ENCODE measurements at regions not wholly inside any gene's neighbourhood (a gene's known extent, or its start where the extent isn't known, plus 50 kb on each side); places are given as distances from the start of the nearest gene placed in this dataset.
"Not testable (repeated sequence)": the region's sequence is repeated elsewhere in the genome, so short reads cannot be mapped to it uniquely, and the experiment has no call there.

DNA sequence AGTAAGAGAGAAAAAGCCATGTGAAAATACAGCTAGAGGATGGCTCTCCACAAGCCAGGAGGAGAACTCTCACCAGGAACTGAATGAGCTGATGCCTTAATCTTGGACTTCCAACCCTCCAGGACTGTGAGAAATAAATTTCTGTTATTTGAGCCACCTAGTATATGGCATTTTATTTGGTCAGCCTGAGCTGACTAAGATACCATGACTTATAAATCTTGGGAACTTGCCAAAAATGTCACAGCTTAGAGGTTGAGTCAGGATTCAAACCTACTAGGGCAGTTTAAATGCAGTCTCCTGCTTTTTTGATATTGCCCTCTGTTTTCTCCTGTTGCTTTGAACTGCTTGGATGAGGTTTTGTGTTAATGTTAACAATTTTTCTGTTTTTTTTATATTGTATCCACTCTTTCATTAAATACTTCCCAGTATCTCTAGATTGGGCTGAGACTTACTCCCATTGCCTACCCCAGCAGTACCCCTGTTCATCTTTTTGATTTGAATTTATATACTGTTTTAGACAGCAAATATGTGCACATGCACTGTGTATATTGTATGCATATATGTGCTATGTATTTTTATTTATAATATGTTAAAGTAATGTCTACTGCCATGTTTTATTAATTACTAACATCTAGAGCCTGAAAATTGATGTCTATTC is 1223.2 kb downstream of the OTOL1 start:
- H3K36me3 ChIP-seq (ENCODE audit: insufficient read depth, low read depth, low read length): no peaks in the 10 kb centered on the region
- peaks cover 36% of the 10 kb centered on the region for H3K4me1 ChIP-seq (ENCODE audit: insufficient read depth, low read length)
- H3K27ac ChIP-seq (ENCODE audit: low read length): no peak overlapping the region
- H3K27me3 ChIP-seq (ENCODE audit: insufficient read depth, low read length): no peaks in the 10 kb centered on the region
- no peaks in the 10 kb centered on the region for H3K9me3 ChIP-seq (ENCODE audit: insufficient read depth, low read depth, low read length)
- H3K4me3 ChIP-seq (ENCODE audit: low read length): no peak overlapping the region
- 0 out of 2 replicates have a peak overlapping the region, but pooled peaks have one; percentile 15 for H3K9ac ChIP-seq (ENCODE audit: low read depth, low read length)

GRCh38 chr3:162721736-162722135 is 1225.1 kb downstream of the OTOL1 start:
- H3K4me1 ChIP-seq (ENCODE audit: insufficient read depth, low read length): peaks cover 36% of the 10 kb centered on the region
- H3K4me3 ChIP-seq (ENCODE audit: low read length): peak overlapping the region; percentile 11; the same call in 1 of the 2 replicates
- H3K9ac ChIP-seq (ENCODE audit: low read depth, low read length): peak overlapping the region; percentile 18; the same call in 1 of the 2 replicates
- no peaks in the 10 kb centered on the region for H3K27me3 ChIP-seq (ENCODE audit: insufficient read depth, low read length)
- H3K27ac ChIP-seq (ENCODE audit: low read length): no peak overlapping the region
- H3K36me3 ChIP-seq (ENCODE audit: insufficient read depth, low read depth, low read length): no peaks in the 10 kb centered on the region
- H3K9me3 ChIP-seq (ENCODE audit: insufficient read depth, low read depth, low read length): no peaks in the 10 kb centered on the region

DNA sequence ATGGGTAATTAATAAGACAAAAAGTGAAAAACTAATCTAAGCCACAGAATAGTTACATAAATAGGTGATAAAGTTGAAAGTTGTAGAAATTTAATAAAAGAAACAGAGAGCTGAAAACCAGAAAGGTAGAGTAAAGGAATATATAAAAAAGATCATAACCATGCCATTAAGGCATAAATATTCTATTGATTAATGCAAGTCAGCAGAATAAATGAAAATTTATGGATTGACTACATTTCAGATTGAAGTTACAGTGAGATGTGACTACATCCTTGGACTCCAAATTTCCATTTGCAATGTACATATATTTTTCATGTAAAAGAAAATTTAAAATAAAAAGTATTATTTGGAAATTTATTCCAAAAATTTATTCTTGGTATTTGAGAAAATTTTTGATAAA is 1225.7 kb downstream of the OTOL1 start:
- H3K27me3 ChIP-seq (ENCODE audit: insufficient read depth, low read length): no peaks in the 10 kb centered on the region
- peak overlapping the region; percentile 12; the same call in 1 of the 2 replicates for H3K9ac ChIP-seq (ENCODE audit: low read depth, low read length)
- no peaks in the 10 kb centered on the region for H3K9me3 ChIP-seq (ENCODE audit: insufficient read depth, low read depth, low read length)
- H3K27ac ChIP-seq (ENCODE audit: low read length): no peak overlapping the region
- no peak overlapping the region; the same call in 1 of the 2 replicates for H3K4me3 ChIP-seq (ENCODE audit: low read length)
- no peaks in the 10 kb centered on the region for H3K36me3 ChIP-seq (ENCODE audit: insufficient read depth, low read depth, low read length)
- H3K4me1 ChIP-seq (ENCODE audit: insufficient read depth, low read length): peaks cover 36% of the 10 kb centered on the region

DNA sequence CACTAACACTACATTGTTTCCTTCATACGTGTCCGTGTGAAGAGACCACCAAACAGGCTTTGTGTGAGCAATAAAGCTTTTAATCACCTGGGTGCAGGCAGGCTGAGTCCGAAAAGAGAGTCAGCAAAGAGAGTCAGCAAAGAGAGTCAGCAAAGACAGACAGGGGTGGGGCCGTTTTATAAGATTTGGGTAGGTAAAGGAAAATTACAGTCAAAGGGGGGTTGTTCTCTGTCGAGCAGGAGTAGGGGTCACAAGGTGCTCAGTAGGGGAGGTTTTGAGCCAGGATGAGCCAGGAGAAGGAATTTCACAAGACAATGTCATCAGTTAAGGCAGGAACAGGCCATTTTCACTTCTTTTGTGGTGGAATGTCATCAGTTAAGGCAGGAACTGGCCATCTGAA is 1226.2 kb downstream of the OTOL1 start:
- H3K9me3 ChIP-seq (ENCODE audit: insufficient read depth, low read depth, low read length); H3K27ac ChIP-seq (ENCODE audit: low read length); H3K36me3 ChIP-seq (ENCODE audit: insufficient read depth, low read depth, low read length); H3K9ac ChIP-seq (ENCODE audit: low read depth, low read length); H3K4me3 ChIP-seq (ENCODE audit: low read length); H3K27me3 ChIP-seq (ENCODE audit: insufficient read depth, low read length): not testable (repeated sequence)
- H3K4me1 ChIP-seq (ENCODE audit: insufficient read depth, low read length): peaks cover 36% of the 10 kb centered on the region

DNA sequence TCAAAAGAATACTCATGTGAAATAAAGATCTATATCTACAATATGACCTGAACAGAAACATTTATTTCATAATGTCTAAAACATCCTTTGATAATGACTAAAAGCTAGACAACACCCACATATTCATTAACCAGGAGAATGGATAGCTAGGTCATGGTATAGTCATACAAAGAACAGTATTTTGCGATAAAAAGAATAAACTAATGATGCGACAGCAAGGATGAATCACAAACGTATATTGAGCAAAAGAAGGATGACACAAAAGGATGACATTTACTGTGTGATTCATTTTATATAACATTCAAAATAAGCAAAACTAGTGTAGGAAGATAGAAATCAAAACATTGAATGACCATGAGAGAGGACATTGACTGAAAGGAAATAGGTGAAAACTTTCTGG is 1233.1 kb downstream of the OTOL1 start:
- Histone ChIP-seq H3K27me3 (ENCODE audit: insufficient read depth, low read length) (no peaks in the 10 kb centered on the region), H3K27ac (ENCODE audit: low read length) (no peak overlapping the region), H3K36me3 (ENCODE audit: insufficient read depth, low read depth, low read length) (no peaks in the 10 kb centered on the region), H3K4me3 (ENCODE audit: low read length) (no peak overlapping the region), H3K9me3 (ENCODE audit: insufficient read depth, low read depth, low read length) (no peaks in the 10 kb centered on the region), H3K9ac (ENCODE audit: low read depth, low read length) (no peak overlapping the region), H3K4me1 (ENCODE audit: insufficient read depth, low read length) (no peaks in the 10 kb centered on the region)

- not testable (repeated sequence) for H3K27me3 ChIP-seq (ENCODE audit: insufficient read depth, low read length); H3K4me3 ChIP-seq (ENCODE audit: low read length); H3K4me1 ChIP-seq (ENCODE audit: insufficient read depth, low read length); H3K9me3 ChIP-seq (ENCODE audit: insufficient read depth, low read depth, low read length); H3K36me3 ChIP-seq (ENCODE audit: insufficient read depth, low read depth, low read length); H3K9ac ChIP-seq (ENCODE audit: low read depth, low read length); H3K27ac ChIP-seq (ENCODE audit: low read length)
These were observed 1235.4 kb downstream of the OTOL1 start for GRCh38 chr3:162731961-162732360.

- Histone ChIP-seq H3K27ac (ENCODE audit: low read length) (no peak overlapping the region), H3K4me3 (ENCODE audit: low read length) (no peak overlapping the region), H3K9me3 (ENCODE audit: insufficient read depth, low read depth, low read length) (no peaks in the 10 kb centered on the region), H3K27me3 (ENCODE audit: insufficient read depth, low read length) (no peaks in the 10 kb centered on the region), H3K4me1 (ENCODE audit: insufficient read depth, low read length) (peaks cover 33% of the 10 kb centered on the region), H3K36me3 (ENCODE audit: insufficient read depth, low read depth, low read length) (no peaks in the 10 kb centered on the region), H3K9ac (ENCODE audit: low read depth, low read length) (no peak overlapping the region)
These were observed 1242.2 kb downstream of the OTOL1 start for GRCh38 chr3:162738784-162739183.

- Histone ChIP-seq H3K9ac (ENCODE audit: low read depth, low read length) (peak overlapping the region; percentile 67; the same call in 1 of the 2 replicates), H3K9me3 (ENCODE audit: insufficient read depth, low read depth, low read length) (0 out of 2 replicates have a peak, but pooled peaks cover 3% of the 10 kb centered on the region), H3K4me1 (ENCODE audit: insufficient read depth, low read length) (peaks cover 33% of the 10 kb centered on the region), H3K27me3 (ENCODE audit: insufficient read depth, low read length) (no peaks in the 10 kb centered on the region), H3K27ac (ENCODE audit: low read length) (peak overlapping the region; percentile 79), H3K4me3 (ENCODE audit: low read length) (0 out of 2 replicates have a peak overlapping the region, but pooled peaks have one; percentile 2), H3K36me3 (ENCODE audit: insufficient read depth, low read depth, low read length) (no peaks in the 10 kb centered on the region)
These were observed 1244.5 kb downstream of the OTOL1 start for GRCh38 chr3:162740941-162741596.

DNA sequence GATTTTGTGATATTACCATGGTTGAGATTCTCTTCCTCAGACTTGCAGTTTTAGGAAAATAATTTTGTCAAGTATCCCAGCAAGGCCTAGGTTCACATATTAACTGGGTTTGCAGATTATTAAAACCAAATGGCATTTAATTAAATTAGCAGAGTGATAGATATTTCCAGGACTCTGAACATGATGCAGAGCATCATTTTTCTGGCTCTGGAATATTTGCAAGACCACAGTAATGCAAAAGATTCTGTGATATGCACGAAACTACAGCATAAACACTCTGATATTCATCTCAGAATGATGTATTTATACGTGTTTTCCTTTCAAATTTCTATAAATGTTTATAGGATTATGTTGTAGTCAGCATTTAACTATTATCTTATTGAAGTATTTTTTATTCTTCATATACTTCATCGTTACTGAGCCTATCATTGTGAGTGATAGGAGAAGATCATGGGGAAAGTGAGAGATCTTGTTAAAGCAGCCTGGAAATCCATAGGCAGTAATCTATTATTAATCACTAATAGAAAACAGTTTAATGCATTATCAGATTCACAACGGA is 1245.6 kb downstream of the OTOL1 start:
- H3K27ac ChIP-seq (ENCODE audit: low read length): peak overlapping the region; percentile 79
- H3K4me1 ChIP-seq (ENCODE audit: insufficient read depth, low read length): peaks cover 33% of the 10 kb centered on the region
- H3K9ac ChIP-seq (ENCODE audit: low read depth, low read length): peak overlapping the region; percentile 67; the same call in 1 of the 2 replicates
- H3K36me3 ChIP-seq (ENCODE audit: insufficient read depth, low read depth, low read length): no peaks in the 10 kb centered on the region
- H3K9me3 ChIP-seq (ENCODE audit: insufficient read depth, low read depth, low read length): peaks cover 8% of the 10 kb centered on the region
- no peaks in the 10 kb centered on the region for H3K27me3 ChIP-seq (ENCODE audit: insufficient read depth, low read length)
- no peak overlapping the region for H3K4me3 ChIP-seq (ENCODE audit: low read length)

DNA sequence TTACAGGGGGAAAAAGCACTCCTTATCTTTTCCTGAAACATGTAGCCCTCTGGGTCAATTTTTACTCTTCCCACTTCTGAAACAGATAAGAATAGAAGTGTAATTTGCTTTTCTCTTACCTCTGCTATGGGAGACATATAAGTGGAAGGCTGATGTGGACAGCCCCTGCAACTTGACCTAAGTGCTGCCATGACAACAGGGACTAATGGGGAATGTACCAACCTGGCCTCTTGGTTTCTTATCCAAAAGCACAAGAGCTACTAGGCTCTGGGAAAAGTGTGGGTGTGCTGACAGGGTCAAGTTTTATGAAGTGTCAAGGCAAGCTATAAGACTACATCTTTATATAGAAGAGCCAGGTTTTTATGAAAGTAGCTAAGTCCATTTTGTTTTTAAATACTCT is 1246.5 kb downstream of the OTOL1 start:
- Histone ChIP-seq H3K9ac (ENCODE audit: low read depth, low read length) (no peak overlapping the region), H3K4me1 (ENCODE audit: insufficient read depth, low read length) (peaks cover 28% of the 10 kb centered on the region), H3K27me3 (ENCODE audit: insufficient read depth, low read length) (no peaks in the 10 kb centered on the region), H3K27ac (ENCODE audit: low read length) (no peak overlapping the region), H3K9me3 (ENCODE audit: insufficient read depth, low read depth, low read length) (peaks cover 12% of the 10 kb centered on the region), H3K36me3 (ENCODE audit: insufficient read depth, low read depth, low read length) (no peaks in the 10 kb centered on the region), H3K4me3 (ENCODE audit: low read length) (no peak overlapping the region)

DNA sequence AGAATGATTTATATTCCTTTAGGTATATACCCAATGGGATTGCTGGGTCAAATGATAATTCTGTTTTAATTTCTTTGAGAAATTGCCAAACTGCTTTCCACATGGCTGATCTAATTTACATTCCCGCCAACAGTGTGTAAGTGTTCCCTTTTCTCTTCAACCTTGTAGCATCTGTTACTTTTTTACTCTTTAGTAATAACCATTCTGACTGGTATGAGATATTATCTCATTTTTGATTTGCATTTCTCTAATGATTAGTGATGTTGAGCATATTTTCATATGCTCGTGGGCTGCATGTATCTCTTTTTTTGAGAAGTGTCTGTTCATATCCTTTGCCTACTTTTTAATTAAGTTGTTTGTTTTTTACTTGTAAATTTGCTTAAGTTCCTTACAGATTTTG is 1264.2 kb downstream of the OTOL1 start:
- Histone ChIP-seq H3K9ac (ENCODE audit: low read depth, low read length) (no peak overlapping the region), H3K4me3 (ENCODE audit: low read length) (no peak overlapping the region), H3K4me1 (ENCODE audit: insufficient read depth, low read length) (no peaks in the 10 kb centered on the region), H3K27ac (ENCODE audit: low read length) (no peak overlapping the region), H3K36me3 (ENCODE audit: insufficient read depth, low read depth, low read length) (no peaks in the 10 kb centered on the region), H3K27me3 (ENCODE audit: insufficient read depth, low read length) (no peaks in the 10 kb centered on the region), H3K9me3 (ENCODE audit: insufficient read depth, low read depth, low read length) (peaks cover 5% of the 10 kb centered on the region)
